ENCODE measurements at regions not wholly inside any gene's neighbourhood (a gene's known extent, or its start where the extent isn't known, plus 50 kb on each side); places are given as distances from the start of the nearest gene placed in this dataset.

- WGBS, 5 donors = 29 to 69% (median 60%) methylated on average over 1 of the region's 1 CpG
- no peaks in the 10 kb centered on the region for H3K4me1 ChIP-seq
- TF ChIP-seq CTCF (IDR thresholded peaks at IDR 0.05 in 8 of 11, conservative IDR thresholded peaks at IDR 0.05 in 3 of 11) (no peak), POLR2A (IDR thresholded peaks at IDR 0.05) (no peak)
- H3K9me3 ChIP-seq = peaks cover 0 to 18% (median 9%) of the 10 kb centered on the region in 8 donors
- DNase-seq = no peak
- no peak overlapping the region for H3K4me3 ChIP-seq
- H3K36me3 ChIP-seq = no peaks in the 10 kb centered on the region
- H3K27me3 ChIP-seq (replicated peaks in 1 of 7) = no peaks in the 10 kb centered on the region
- intact Hi-C loops (cut with DNase I; ENCODE audit: low total_unique reads) = no loop called here
- no peak overlapping the region for H3K27ac ChIP-seq
These were observed 421.4 kb upstream of the LCORL start for GRCh38 chr4:18442957-18443356.

GRCh38 chr4:18441676-18442075 is 420.1 kb upstream of the LCORL start:
- WGBS, 5 donors = 27 to 38% (median 33%) methylated on average over 2 of the region's 2 CpGs
- TF ChIP-seq CTCF (IDR thresholded peaks at IDR 0.05 in 8 of 11, conservative IDR thresholded peaks at IDR 0.05 in 3 of 11) = no peak
- TF ChIP-seq POLR2A (IDR thresholded peaks at IDR 0.05) = no peak
- TF ChIP-seq POLR2AphosphoS5 (IDR thresholded peaks at IDR 0.05) = no peak
- H3K27me3 ChIP-seq (replicated peaks in 1 of 7) = no peaks in the 10 kb centered on the region
- no peaks in the 10 kb centered on the region for H3K4me1 ChIP-seq
- no peak overlapping the region for H3K27ac ChIP-seq
- no peak overlapping the region for H3K4me3 ChIP-seq
- no peaks in the 10 kb centered on the region for H3K36me3 ChIP-seq
- H3K9me3 ChIP-seq = peaks cover 0 to 18% (median 8%) of the 10 kb centered on the region in 8 donors
- intact Hi-C loops (cut with DNase I; ENCODE audit: low total_unique reads) = no loop called here
- DNase-seq = no peak

- Histone ChIP-seq H3K27me3 (replicated peaks in 1 of 7) (no peaks in the 10 kb centered on the region), H3K36me3 (no peaks in the 10 kb centered on the region), H3K9me3 (peaks cover 0 to 18% (median 8%) of the 10 kb centered on the region in 8 donors), H3K27ac (no peak overlapping the region), H3K4me3 (no peak overlapping the region), H3K4me1 (no peaks in the 10 kb centered on the region)
- no peak for DNase-seq
- 80 to 91% (median 84%) methylated on average over 3 of the region's 3 CpGs for WGBS, 5 donors
- intact Hi-C loops (cut with DNase I; ENCODE audit: low total_unique reads) = no loop called here
- TF ChIP-seq CTCF (IDR thresholded peaks at IDR 0.05 in 8 of 11, conservative IDR thresholded peaks at IDR 0.05 in 3 of 11) (no peak), POLR2AphosphoS5 (IDR thresholded peaks at IDR 0.05) (no peak), POLR2A (IDR thresholded peaks at IDR 0.05) (no peak)
These were observed 419.6 kb upstream of the LCORL start for GRCh38 chr4:18441203-18441590.

DNA sequence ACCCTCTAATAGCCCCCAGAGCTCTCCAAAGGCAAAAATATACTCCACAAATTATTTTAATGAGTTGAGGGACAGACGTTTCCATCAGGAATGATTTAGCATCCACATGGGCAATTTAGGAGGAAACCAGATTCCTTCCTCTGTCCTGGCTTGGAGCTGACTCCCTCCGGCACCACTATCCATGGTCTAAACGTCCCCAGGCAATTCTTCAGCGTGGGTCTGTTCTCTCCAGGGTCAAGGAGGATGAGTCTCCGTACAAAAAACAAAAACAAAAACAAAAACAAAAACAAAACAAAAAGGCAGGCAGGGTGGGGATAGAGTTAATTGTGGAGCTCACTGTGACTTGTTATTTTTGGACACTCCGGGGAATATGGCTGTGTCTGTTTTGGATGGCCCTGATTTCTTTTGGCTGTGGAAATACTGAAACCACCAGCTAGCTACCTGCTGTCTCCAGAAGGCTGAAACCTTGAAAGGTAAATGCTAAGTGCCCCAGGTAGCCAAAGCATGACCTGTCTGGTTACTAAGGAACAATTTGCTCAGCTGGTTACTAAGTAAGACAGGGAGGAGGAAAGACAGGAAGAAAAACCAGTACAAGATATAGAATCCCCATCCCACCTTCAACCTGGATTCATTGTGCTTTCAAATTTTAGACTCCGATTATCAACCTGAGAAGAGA is 419.1 kb upstream of the LCORL start:
- intact Hi-C loops (cut with DNase I; ENCODE audit: low total_unique reads) = no loop called here
- Histone ChIP-seq H3K9me3 (peaks cover 0 to 18% (median 8%) of the 10 kb centered on the region in 8 donors), H3K36me3 (no peaks in the 10 kb centered on the region), H3K4me1 (no peaks in the 10 kb centered on the region), H3K4me3 (no peak overlapping the region), H3K27ac (no peak overlapping the region), H3K27me3 (replicated peaks in 1 of 7) (no peaks in the 10 kb centered on the region)
- WGBS, 5 donors = 32 to 43% (median 37%) methylated on average over 7 of the region's 7 CpGs
- DNase-seq = no peak
- TF ChIP-seq CTCF (IDR thresholded peaks at IDR 0.05 in 8 of 11, conservative IDR thresholded peaks at IDR 0.05 in 3 of 11) (no peak), POLR2AphosphoS5 (IDR thresholded peaks at IDR 0.05) (no peak), POLR2A (IDR thresholded peaks at IDR 0.05) (no peak)
